MM.1S (cell line): ENCODE measurements at regions not wholly inside any gene's neighbourhood (a gene's known extent, or its start where the extent isn't known, plus 50 kb on each side); places are given as distances from the start of the nearest gene placed in this dataset.

Experiments used
- EZH2 ChIP-seq: fragments of 300-600 bp; sonication (generic); optimal IDR thresholded peaks from 2 replicates; pipeline ENCODE3; 2017; ENCODE audit warnings: low read depth, mild to moderate bottlenecking, antibody characterized with exemption, low read length, mixed read lengths
- EZH2phosphoT487 ChIP-seq: fragments of 300-600 bp; sonication (generic); IDR thresholded peaks from 2 replicates; pipeline ENCODE4 v1.6.1; 2018; ENCODE audit warnings: antibody characterized with exemption, low read length
- TF ChIP-seq, protein P1 (sequence below): fragments of 300-600 bp; sonication (generic); IDR thresholded peaks from 2 replicates; pipeline ENCODE4 v1.5.1; 2016; ENCODE audit warnings: antibody characterized with exemption, low read length, mixed read lengths

DNA sequence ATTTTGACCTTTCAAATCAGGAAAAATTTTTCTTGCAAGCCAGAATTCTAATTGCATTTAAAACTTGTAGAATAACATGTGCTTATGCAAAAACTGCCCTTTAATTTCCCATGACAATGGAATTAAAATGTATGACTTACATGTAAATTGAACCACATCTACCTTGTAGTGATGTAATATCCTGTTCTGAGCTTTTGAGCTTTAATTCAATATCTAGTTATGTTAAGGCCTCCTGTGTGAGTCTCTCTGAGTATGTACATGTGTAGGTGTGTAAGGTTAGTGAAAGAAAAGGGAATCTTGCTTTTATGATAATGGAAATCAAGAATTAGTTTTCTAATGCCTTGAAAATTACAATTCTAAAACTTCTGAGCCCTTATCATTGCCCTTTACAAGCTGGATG is 344.8 kb upstream of the AKR1E2 start:
- TF ChIP-seq, protein P1, sequence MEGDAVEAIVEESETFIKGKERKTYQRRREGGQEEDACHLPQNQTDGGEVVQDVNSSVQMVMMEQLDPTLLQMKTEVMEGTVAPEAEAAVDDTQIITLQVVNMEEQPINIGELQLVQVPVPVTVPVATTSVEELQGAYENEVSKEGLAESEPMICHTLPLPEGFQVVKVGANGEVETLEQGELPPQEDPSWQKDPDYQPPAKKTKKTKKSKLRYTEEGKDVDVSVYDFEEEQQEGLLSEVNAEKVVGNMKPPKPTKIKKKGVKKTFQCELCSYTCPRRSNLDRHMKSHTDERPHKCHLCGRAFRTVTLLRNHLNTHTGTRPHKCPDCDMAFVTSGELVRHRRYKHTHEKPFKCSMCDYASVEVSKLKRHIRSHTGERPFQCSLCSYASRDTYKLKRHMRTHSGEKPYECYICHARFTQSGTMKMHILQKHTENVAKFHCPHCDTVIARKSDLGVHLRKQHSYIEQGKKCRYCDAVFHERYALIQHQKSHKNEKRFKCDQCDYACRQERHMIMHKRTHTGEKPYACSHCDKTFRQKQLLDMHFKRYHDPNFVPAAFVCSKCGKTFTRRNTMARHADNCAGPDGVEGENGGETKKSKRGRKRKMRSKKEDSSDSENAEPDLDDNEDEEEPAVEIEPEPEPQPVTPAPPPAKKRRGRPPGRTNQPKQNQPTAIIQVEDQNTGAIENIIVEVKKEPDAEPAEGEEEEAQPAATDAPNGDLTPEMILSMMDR, result no peak
- TF ChIP-seq EZH2 (no peak), EZH2phosphoT487 (no peak)
